ENCODE measurements at regions not wholly inside any gene's neighbourhood (a gene's known extent, or its start where the extent isn't known, plus 50 kb on each side); places are given as distances from the start of the nearest gene placed in this dataset.
"Not testable (repeated sequence)": the region's sequence is repeated elsewhere in the genome, so short reads cannot be mapped to it uniquely, and the experiment has no call there.

DNA sequence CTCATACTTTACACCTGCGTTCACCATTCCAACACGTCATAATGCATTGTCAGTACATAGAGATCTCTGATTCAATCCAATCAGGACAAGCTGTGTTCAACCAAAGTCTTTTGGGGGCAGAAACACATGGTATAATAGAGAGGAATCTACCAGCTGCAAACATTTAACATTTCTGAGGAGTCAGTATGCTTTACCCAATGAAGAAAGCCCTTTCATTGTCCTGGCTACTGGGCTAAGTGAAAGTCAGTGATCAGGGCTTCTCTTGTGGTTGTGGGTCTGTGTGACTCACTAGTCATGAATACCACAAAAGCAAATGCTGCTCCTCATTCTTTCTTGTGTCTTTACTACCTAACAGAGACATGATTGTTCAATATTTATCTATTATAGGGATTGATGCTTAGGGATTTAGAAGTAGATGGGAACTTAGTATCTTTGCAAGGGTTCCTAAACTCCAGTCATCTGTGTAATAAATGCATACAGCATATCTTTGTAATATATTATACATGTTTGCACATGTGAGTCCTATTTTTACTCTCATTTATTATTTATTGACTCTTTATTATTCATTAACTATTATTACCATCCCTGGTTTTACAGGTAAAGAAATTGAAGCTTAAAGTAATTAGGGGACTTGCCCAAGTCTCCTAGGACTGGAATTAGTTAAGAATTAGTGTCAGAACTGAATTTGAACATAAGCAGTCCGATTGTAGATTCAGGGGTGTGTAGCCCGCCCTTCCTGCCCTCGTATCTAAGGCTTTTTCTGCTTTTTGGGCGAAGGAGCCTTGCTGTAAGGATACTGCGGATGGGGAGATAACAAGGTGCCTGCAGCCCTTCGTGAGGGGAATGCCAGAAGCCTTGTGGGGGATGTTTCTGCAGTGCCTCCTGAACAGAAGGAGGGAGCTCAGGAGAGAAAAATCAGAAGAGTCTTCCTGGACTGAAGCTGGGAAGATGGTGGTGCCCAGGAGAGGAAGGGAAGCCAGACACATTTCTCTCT lies 353.1 kb upstream of the BOD1L1 start:
- in situ Hi-C loops (cut with HindIII; ENCODE audit: low sequenced_read_pairs): loop anchor here (5.0 kb wide), 1 partner anchor 822 kb away; no protein-coding TSS in a partner anchor

- in situ Hi-C loops (cut with HindIII; ENCODE audit: low sequenced_read_pairs): loop anchor here (5.0 kb wide), 1 partner anchor 821 kb away; no protein-coding TSS in a partner anchor
These were observed 354.0 kb upstream of the BOD1L1 start for GRCh38 chr4:13981499-13981898.

- in situ Hi-C loops (cut with HindIII; ENCODE audit: low sequenced_read_pairs): loop anchor here (5.0 kb wide), 1 partner anchor 820 kb away; no protein-coding TSS in a partner anchor
These were observed 354.5 kb upstream of the BOD1L1 start for GRCh38 chr4:13982010-13982409.

DNA sequence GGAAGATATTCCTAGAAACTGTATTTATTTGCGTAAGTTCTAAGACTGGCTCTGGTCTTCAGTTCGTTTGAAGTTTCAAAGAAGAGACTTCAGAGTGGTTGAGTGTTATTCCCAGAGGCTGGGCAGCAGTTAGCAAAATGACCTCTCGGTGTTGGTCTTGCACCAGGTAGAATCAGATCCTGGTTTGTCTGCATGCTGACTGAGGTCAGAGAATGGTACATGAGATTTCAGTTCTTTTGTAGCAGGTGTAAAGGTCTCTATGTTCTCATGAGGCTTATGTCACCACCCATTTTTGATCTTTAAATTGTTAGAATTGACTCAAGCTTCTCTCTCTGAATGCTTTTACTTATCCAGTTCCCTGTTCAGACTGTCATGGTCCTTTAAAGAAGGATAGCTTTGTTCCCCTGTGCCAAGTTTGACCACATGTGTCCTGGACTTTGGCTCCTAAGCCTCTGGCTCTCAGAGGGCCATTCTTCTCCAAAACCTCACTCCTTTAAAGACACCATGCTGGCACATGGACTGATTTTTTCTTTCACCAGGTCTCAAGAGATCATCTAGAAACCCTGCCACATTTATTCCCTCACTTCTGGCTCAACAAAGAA lies 355.8 kb upstream of the BOD1L1 start:
- in situ Hi-C loops (cut with HindIII; ENCODE audit: low sequenced_read_pairs): loop anchor here (5.0 kb wide), 1 partner anchor 819 kb away; no protein-coding TSS in a partner anchor

- in situ Hi-C loops (cut with HindIII; ENCODE audit: low sequenced_read_pairs): loop anchor here (5.0 kb wide), 2 partner anchors 63 to 817 kb away; no protein-coding TSS in a partner anchor
These were observed 357.7 kb upstream of the BOD1L1 start for GRCh38 chr4:13984991-13985800.

DNA sequence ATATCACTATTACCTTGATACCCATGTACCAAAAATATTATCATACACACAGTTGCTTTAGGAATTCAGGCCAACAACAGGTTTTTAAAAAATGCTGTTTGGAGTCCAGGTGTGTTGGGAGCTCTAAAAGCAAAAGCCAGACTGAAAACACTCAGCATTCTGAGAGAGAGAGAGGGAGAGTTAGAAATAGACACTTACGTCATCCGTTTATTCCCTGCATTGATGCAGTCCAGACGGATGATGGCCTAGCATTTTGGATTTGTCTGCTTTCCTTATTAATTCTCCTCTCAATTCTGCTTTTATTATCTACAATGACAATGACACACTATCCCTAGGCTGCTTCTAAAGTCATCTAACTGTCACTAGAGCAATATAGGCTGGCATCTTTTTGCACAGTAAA lies 358.3 kb upstream of the BOD1L1 start:
- in situ Hi-C loops (cut with HindIII; ENCODE audit: low sequenced_read_pairs): loop anchor here (5.0 kb wide), 1 partner anchor 64 kb away; no protein-coding TSS in a partner anchor

- in situ Hi-C loops (cut with HindIII; ENCODE audit: low sequenced_read_pairs): loop anchor here (5.0 kb wide), 1 partner anchor 64 kb away; no protein-coding TSS in a partner anchor
These were observed 359.0 kb upstream of the BOD1L1 start for GRCh38 chr4:13986548-13986947.

DNA sequence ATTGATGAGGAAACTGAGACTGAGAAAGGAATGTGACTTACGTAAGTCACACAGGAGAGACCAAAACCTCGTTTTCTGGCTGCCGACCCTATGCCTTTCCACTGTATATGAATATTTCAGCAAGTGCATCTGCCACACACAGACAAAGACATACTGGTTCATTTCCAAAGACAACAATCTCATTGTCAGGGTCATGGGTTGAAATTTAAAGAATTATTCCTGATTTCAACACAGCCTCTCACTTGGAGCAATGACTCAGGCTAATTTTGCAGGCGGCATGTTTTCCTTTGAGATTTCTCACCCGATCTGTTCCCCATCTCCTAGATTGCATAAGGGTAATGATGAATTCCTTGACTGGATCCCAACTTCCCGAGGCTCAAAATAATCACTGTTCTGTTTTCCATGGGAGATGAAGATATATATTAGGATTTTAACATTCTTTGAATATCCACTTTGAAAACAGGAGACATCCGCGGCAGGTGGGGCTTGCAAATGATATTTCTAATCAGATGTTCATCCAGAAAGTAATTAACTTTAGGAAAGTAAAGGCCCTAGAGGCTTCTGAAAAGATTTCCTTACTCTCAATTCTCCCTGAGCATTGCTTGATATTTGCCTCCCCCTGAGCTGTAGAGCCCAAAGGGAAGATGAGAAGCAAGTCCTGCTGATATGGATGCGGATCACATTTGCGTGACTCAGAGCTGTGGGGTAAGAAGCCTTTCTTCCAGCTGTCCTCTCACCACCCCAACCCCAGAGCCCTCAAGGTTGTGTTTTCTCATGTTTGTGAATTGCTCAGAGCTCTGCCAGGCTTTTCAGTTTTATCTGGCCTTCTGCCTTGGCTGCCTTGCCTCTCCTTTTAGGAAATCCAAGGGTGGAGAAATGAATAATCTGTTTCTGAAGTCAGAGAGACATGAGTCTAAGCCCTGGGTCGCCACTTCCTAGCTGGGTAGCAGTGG lies 361.1 kb upstream of the BOD1L1 start:
- in situ Hi-C loops (cut with HindIII; ENCODE audit: low sequenced_read_pairs): loop anchor here (5.0 kb wide), 1 partner anchor 66 kb away; no protein-coding TSS in a partner anchor

GRCh38 chr4:13989501-13989900 lies 362.0 kb upstream of the BOD1L1 start:
- in situ Hi-C loops (cut with HindIII; ENCODE audit: low sequenced_read_pairs): loop anchor here (5.0 kb wide), 1 partner anchor 67 kb away; no protein-coding TSS in a partner anchor

DNA sequence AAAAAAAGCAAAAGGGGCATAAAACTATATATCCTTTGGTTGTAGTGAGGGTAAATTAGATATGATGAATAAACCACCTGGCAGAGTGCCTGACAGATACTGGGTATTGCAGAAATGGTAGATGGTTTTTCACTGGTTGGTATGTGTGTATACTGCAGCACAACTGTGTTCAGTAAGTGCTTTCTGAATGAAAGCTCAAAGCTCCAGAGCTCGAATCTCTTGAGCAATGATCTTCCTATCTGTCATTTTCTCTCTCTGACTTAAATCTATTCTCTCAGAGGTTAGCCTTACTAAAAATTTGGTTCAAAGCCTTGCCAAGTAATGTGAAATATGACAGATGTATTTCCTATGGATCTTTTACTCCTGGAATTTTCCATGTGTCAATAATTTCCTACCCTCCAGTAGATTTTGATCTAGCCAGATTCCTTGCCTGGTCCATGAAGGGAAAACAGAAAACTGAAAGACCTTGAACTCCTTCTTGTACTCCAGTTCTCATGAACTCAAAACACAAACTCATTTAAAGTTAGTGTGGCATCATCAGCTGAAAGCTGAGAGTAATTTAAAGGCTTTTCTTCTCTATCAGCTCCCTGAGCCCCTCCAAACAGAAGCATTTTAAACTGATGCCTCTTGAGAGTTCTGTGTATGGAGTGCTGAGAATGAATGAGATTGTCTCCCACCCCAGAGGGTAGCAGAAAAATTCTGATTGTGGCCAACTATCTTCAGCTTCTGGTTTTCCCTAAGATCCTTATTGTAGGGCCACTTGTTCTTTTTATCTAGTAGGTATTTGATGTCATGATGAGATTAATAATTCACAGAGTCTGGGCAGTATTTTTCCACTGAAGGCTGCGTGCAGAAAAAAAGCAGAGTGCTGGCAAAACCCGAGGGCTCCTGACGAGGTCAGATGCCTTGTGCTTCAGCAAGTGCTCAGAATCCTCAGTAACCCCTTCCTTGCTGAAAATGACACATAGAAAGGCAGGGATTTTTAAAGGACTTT lies 363.4 kb upstream of the BOD1L1 start:
- in situ Hi-C loops (cut with HindIII; ENCODE audit: low sequenced_read_pairs): no loop called here

GRCh38 chr4:13992041-13992440 lies 364.5 kb upstream of the BOD1L1 start:
- in situ Hi-C loops (cut with HindIII; ENCODE audit: low sequenced_read_pairs): no loop called here

DNA sequence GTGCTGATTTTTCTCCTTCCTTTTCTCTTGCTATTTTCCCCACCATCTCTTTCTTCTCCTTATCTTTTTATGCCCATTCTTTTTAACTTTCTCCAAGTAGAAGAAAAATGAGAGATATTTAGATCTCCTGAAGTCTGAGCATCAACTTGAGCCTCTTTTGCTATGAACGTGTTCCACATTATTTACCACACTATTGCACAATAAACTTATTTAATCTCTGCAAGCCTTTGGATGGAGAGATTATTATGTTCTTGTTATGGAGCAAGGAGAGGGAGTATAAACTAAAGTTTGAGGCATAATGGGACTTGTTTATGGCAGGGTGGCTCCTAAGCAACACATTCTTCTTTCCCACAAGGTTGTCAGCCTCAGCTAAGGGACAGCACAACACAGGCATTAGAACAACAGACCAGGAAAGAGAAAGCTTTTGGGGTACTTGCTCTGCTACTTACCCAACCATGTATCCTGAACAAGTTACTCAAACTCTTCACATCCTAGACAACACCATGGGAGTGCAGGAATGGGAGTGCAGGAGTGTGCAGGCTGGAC lies 365.5 kb upstream of the BOD1L1 start:
- in situ Hi-C loops (cut with HindIII; ENCODE audit: low sequenced_read_pairs): no loop called here

- in situ Hi-C loops (cut with HindIII; ENCODE audit: low sequenced_read_pairs): no loop called here
These were observed 366.5 kb upstream of the BOD1L1 start for GRCh38 chr4:13994016-13994415.

DNA sequence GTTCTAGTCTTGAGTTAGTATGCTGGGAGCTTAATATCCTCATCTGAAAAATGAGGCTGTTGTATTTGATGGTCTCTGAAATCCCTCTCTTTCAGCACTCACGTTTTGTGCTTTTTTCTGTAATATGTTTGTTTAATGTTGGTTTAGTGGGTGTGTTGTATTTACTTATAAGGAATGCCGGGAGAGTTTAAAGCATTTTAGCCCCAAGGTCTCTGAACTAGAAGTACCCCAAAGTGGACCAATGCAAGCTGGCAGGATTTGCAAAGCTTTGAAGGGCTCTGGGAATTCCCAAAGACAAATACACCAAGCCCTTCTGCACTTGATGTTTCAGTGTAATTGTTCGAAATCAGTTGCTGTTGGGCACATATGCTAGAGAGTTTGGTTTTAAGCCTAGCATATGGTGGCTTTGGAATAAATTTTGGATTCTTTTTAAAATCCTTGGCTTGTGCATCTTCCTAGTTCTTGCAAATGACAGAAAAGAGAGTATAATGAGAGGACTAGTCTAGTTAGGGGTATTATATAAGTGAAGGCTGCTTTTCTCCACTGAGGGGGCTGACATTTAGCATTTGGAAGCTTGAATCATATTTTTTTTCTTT lies 371.4 kb upstream of the BOD1L1 start:
- in situ Hi-C loops (cut with HindIII; ENCODE audit: low sequenced_read_pairs): no loop called here

GRCh38 chr4:14000091-14000814 lies 372.7 kb upstream of the BOD1L1 start:
- in situ Hi-C loops (cut with HindIII; ENCODE audit: low sequenced_read_pairs): no loop called here

- in situ Hi-C loops (cut with HindIII; ENCODE audit: low sequenced_read_pairs): not testable (repeated sequence)
These were observed 374.8 kb upstream of the BOD1L1 start for GRCh38 chr4:14002331-14002730.

DNA sequence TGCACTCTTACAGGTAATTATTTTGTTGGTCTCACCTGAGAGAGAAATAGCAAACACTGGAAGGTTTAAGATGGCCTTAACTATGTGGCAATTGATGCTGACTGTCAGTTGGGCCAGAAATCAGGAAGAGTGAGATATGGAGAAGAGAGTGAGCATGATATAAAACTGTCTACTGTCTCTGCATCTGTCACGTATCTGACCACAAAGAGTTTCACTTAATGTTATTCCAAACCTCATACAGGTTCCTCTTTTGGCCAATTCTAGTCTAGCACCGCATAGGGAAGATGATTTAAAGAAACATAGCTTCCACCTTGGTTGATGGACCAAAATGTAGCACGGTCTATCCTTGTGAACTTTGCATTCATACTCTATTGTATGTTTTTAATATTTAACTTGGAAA lies 381.0 kb upstream of the BOD1L1 start:
- in situ Hi-C loops (cut with HindIII; ENCODE audit: low sequenced_read_pairs): no loop called here
